ENCODE measurements at regions not wholly inside any gene's neighbourhood (a gene's known extent, or its start where the extent isn't known, plus 50 kb on each side); places are given as distances from the start of the nearest gene placed in this dataset.

GRCh38 chr4:178970433-178971140, 1528.3 kb upstream of the AGA start:
- intact Hi-C loops (cut with DNase I), result no loop called here
- H3K4me1 ChIP-seq, result no peaks in the 10 kb centered on the region

GRCh38 chr4:178976861-178977260, 1534.6 kb upstream of the AGA start:
- no peak for ATAC-seq
- intact Hi-C loops (cut with DNase I), result no loop called here

More at GRCh38 chr4:178970433-178971140, 1528.3 kb upstream of the AGA start:
- 56 to 64% (median 59%) methylated on average over 3 of the region's 3 CpGs for WGBS, 4 donors
- no peaks in the 10 kb centered on the region for H3K36me3 ChIP-seq
- no peaks in the 10 kb centered on the region for H3K9me3 ChIP-seq
- no peak overlapping the region for H3K27ac ChIP-seq
- H3K4me3 ChIP-seq, result no peak overlapping the region
- TF ChIP-seq CTCF (IDR thresholded peaks at IDR 0.05), result no peak
- TF ChIP-seq POLR2A (IDR thresholded peaks at IDR 0.05), result no peak
- ATAC-seq, result no peak
- H3K27me3 ChIP-seq, result no peaks in the 10 kb centered on the region
- no peak for DNase-seq

GRCh38 chr4:178993306-178993705, 1551.1 kb upstream of the AGA start:
- H3K9me3 ChIP-seq, result peaks cover 0 to 11% (median 0%) of the 10 kb centered on the region in 12 donors
- DNase-seq (no peak), ATAC-seq (no peak)
- intact Hi-C loops (cut with DNase I), result no loop called here
- WGBS, 4 donors, result 68 to 76% (median 72%) methylated on average over 4 of the region's 4 CpGs
- no peak for TF ChIP-seq POLR2A (IDR thresholded peaks at IDR 0.05)
- no peak for TF ChIP-seq CTCF (IDR thresholded peaks at IDR 0.05)
- H3K4me1 ChIP-seq, result no peaks in the 10 kb centered on the region
- no peak overlapping the region for H3K4me3 ChIP-seq
- no peak overlapping the region for H3K27ac ChIP-seq
- no peaks in the 10 kb centered on the region for H3K36me3 ChIP-seq
- no peaks in the 10 kb centered on the region for H3K27me3 ChIP-seq

More at GRCh38 chr4:178976861-178977260, 1534.6 kb upstream of the AGA start:
- H3K27me3 ChIP-seq, result no peaks in the 10 kb centered on the region
- H3K27ac ChIP-seq, result no peak overlapping the region
- no peaks in the 10 kb centered on the region for H3K4me1 ChIP-seq
- 46 to 56% (median 49%) methylated on average over 3 of the region's 3 CpGs for WGBS, 4 donors
- TF ChIP-seq POLR2A (IDR thresholded peaks at IDR 0.05) (no peak), CTCF (IDR thresholded peaks at IDR 0.05) (no peak)
- no peaks in the 10 kb centered on the region for H3K36me3 ChIP-seq
- DNase-seq, result no peak
- H3K9me3 ChIP-seq, result no peaks in the 10 kb centered on the region
- H3K4me3 ChIP-seq, result no peak overlapping the region

- H3K27ac ChIP-seq, result no peak overlapping the region
- H3K9me3 ChIP-seq, result peaks cover 0 to 11% (median 0%) of the 10 kb centered on the region in 12 donors
- TF ChIP-seq CTCF (IDR thresholded peaks at IDR 0.05) (no peak), POLR2A (IDR thresholded peaks at IDR 0.05) (no peak)
- ATAC-seq (no peak), DNase-seq (no peak)
- H3K4me1 ChIP-seq, result no peaks in the 10 kb centered on the region
- intact Hi-C loops (cut with DNase I), result no loop called here
- WGBS, 4 donors, result 54 to 73% (median 64%) methylated on average over 1 of the region's 1 CpG
- H3K27me3 ChIP-seq, result no peaks in the 10 kb centered on the region
- H3K36me3 ChIP-seq, result no peaks in the 10 kb centered on the region
- H3K4me3 ChIP-seq, result no peak overlapping the region
These were observed 1559.7 kb upstream of the AGA start for GRCh38 chr4:179001918-179002317.

All from heart left ventricle (tissue), 16 donors.